Fibroblast of upper back skin (primary cell): ENCODE measurements at regions not wholly inside any gene's neighbourhood (a gene's known extent, or its start where the extent isn't known, plus 50 kb on each side); places are given as distances from the start of the nearest gene placed in this dataset.
"Not testable (repeated sequence)": the region's sequence is repeated elsewhere in the genome, so short reads cannot be mapped to it uniquely, and the experiment has no call there.

Experiments
- DNase-seq: peaks from one replicate; pipeline ENCODE4 v3.0.0-alpha.2; 2013

- DNase-seq, result not testable (repeated sequence)
Observed at GRCh38 chr7:6939126-6939525, 113.1 kb upstream of the CCZ1B start.

DNA sequence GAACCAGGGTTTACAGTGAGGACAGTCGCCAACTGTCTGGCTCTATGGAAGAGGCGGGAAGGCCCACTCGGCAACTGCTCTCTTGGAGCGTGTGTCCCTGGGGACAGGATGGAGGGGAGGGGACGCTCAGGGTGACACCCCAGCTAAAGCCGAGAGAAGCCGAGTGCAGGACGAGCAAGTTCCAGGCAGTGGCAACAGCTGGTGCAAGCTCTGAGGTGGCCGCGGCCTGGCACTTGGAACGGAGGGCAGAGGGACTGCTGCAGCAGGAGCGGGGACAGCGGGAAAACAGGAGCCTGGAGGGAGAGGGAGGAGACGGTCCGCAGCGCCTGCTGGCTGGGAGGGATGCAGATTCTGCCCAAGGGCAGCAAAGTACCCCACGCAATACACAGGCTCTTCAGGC lies 113.8 kb upstream of the CCZ1B start:
- not testable (repeated sequence) for DNase-seq

GRCh38 chr7:6946873-6947272 lies 120.8 kb upstream of the CCZ1B start:
- not testable (repeated sequence) for DNase-seq

DNA sequence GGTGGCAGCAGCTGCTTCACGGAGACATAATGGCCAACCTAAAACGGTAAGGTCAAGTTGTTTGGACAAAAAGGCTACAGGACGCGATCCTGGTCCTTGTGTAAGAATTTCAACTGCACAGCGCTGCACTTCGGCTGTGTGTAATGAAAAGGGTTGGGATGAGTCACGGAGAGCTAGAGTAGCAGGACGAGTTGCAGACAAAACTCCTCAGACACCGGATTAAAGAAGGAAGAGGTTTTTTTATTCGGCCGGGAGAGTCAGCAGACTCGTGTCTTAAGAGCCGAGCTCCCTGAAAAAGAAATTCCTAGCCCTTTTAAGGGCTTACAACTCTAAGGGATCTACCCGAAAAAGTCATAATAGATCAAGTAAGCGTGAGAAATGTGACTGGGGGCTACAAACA lies 124.2 kb upstream of the CCZ1B start:
- not testable (repeated sequence) for DNase-seq

DNA sequence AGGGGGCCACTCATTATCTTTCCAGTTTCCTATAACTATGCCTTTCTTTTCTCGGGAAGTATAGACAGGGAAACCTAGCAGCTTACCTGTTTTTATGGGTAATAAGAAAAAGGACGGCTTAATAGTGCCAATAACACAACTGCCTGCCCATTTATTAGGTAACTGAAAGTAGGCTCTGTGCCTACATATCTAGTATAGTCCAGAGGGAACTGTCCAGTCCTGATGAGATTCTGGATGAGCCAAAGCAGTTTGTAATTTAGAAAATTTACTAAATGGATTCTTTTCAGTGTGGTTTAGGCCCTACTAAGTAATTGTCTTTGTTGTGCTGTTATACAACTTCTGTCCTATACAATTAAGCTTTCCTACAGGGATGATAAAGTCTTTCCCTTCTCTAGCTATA lies 125.5 kb upstream of the CCZ1B start:
- DNase-seq, result not testable (repeated sequence)

- not testable (repeated sequence) for DNase-seq
Observed at GRCh38 chr7:6953138-6953797, 127.2 kb upstream of the CCZ1B start.

DNA sequence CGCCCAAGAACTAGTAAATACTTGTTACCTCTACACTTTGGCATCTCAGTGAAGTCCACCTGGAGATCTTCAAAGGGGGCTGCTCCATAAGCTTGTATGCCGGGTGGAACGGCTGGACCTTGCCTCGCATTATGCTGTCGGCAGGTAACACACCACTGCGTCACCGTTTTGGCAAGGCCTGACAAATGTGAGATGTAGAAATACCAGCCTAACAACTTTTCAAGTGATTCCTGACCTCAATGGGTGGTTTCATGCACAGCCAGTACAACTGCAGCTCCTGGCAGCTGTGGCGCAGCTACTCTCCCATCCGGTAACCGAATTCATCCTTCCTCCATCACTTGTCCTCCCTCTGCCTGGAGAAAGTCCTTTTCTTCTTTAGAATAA lies 127.7 kb upstream of the CCZ1B start:
- DNase-seq, result not testable (repeated sequence)

GRCh38 chr7:6955385-6955784 lies 129.3 kb upstream of the CCZ1B start:
- DNase-seq, result not testable (repeated sequence)

GRCh38 chr7:6955990-6956566 lies 130.0 kb upstream of the CCZ1B start:
- DNase-seq, result not testable (repeated sequence)

DNA sequence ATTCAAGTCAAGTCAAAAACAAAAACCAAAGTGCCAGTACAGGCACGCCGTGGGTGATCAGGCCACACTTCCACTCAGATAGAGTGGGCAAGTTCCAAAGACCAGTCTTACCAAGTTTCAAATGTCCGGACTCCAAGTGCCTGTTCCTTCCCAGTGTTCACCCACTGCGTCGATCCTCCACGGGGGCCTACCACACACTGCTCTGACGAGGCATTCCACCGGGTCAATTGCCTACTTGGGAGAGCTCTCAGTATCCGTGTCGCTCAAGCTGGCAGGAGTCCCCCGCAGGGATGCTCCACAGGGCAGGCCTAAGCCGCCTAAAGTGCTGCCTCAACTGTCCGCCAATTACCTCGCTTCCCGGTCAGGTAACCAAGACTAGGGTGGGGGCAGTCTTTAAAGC lies 132.3 kb upstream of the CCZ1B start:
- not testable (repeated sequence) for DNase-seq

DNA sequence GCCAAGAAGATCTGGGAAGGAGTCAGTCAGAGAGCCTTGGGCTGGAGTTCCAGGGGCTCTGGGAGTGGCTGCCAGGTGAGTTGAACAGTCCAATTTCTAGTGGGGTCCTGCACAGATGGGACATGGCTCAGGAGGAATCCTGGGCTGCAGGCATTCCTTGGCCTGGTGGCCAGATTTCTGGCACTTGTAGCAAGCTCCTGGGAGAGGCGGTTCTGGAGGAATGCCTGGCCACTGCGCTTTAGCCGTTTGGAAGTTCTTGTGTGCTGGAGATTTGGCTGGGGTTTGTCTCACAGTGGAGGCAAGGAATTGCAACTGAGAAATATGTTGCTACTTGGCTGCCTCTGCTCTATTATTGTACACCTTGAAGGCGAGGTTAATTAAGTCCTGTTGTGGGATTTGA lies 133.9 kb upstream of the CCZ1B start:
- not testable (repeated sequence) for DNase-seq

DNA sequence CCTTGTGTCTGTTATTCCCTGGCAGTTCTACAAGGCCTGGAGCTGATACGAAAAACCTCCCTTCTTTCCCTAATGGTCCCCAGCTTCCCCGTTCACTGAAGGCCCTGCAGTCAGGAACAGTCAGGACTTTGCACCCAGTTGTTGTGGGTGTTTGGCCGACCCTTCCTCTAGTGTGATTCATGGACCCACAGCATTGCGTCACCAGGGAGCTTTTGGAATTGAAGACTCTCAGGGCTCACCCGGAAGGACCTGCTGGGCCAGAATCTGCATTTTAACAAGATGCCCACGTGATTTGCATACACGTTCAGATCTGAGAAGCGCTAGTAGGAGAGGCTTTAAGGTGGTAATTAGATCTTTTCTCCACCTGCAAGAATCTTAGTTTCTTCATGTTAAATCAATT lies 136.8 kb upstream of the CCZ1B start:
- DNase-seq, result not testable (repeated sequence)

DNA sequence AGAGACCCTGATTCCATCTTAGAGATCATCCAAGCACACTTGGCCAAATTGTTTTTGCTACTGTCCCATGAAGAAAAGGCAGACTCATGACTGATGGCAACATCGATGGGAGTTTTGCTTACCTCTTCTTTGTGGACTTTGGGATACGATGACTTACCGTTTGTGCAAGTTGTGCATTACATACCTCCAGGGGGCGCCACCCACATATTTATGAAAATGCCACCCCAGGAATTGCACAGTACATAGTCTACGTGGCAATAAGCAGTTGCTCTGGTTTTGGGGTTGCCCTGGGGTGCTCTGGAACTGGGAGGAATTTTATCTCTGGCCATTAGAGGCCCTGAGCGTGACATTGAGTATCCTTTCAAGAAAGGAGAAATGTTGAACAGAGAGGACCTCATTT lies 139.0 kb upstream of the CCZ1B start:
- not testable (repeated sequence) for DNase-seq

DNA sequence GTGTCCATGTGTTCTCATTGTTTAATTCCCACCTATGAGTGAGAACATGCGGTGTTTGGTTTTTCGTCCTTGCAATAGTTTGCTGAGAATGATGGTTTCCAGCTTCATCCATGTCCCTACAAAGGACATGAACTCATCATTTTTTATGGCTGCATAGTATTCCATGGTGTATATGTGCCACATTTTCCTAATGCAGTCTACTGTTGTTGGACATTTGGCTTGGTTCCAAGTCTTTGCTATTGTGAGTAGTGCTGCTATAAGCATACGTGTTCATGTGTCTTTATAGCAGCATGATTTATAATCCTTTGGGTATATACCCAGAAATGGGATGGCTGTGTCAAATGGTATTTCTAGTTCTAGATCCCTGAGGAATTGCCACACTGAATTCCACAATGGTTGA lies 144.1 kb upstream of the CCZ1B start:
- not testable (repeated sequence) for DNase-seq

- not testable (repeated sequence) for DNase-seq
Observed at GRCh38 chr7:6974876-6975275, 148.8 kb upstream of the CCZ1B start.

GRCh38 chr7:6975346-6975745 lies 149.3 kb upstream of the CCZ1B start:
- not testable (repeated sequence) for DNase-seq

GRCh38 chr7:6977368-6977767 lies 151.3 kb upstream of the CCZ1B start:
- not testable (repeated sequence) for DNase-seq

- DNase-seq, result not testable (repeated sequence)
Observed at GRCh38 chr7:6978326-6978725, 152.3 kb upstream of the CCZ1B start.

DNA sequence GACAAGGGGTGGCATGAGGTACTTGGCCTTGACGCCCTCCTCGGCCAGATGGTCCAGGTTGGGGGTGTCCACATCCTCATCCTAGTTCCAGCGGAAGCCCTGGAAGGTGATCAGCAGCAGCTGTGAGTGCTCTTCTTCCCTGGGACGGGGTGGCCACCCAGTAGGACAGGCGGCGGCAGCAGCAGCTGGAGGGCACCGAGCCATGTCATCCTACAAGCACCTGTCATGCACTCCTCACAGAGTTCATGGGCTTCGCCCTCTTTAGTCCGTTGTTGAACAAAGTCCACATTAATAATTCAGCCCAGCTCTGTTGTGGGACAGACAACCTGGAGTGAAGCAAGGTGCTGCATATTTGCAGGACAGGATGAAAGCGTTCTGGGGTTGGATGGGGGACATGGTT lies 153.4 kb upstream of the CCZ1B start:
- DNase-seq, result not testable (repeated sequence)

GRCh38 chr7:6982375-6982774 lies 156.3 kb upstream of the CCZ1B start:
- DNase-seq, result not testable (repeated sequence)

- DNase-seq, result not testable (repeated sequence)
Observed at GRCh38 chr7:6986892-6987291, 160.8 kb upstream of the CCZ1B start.

DNA sequence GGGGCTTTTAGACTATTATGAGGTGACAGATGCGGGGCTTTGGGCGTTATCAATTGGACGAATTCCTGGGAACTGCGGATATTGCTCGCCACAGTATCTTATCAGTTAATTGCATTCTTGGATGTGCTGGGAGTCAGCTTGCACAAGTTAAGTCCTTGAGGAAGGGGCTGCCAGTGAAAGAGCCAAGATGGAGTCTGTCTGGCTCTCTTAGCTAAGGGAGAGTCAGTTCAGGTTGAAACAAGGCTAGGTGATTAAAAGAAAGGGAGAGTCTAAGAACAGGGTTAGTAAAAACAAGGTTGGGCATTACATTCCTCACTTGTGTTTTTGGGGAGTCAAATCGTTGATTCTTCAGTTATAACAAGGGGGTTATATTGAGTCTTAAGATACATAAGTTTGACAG lies 162.5 kb upstream of the CCZ1B start:
- not testable (repeated sequence) for DNase-seq

DNA sequence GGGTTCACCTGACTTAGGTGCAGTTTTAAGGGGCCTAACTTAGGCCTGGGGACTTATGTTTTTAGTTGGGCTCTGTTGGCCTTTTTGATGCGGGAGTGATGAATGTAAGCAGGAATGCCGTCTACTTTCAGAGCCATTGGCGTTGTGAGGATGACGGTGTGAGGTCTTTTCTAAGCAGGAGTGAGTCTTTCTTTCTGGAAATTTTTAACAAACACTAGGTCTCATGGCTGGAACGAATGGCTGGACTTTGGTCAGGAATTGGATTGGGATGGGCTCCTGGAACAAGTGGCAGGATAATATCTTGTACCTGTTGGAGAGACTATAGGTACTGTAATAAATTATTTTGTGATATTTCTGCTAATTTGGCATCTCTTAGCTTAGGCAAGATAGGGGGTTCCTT lies 163.9 kb upstream of the CCZ1B start:
- not testable (repeated sequence) for DNase-seq

GRCh38 chr7:6990426-6991152 lies 164.5 kb upstream of the CCZ1B start:
- not testable (repeated sequence) for DNase-seq
